ENCODE measurements at regions not wholly inside any gene's neighbourhood (a gene's known extent, or its start where the extent isn't known, plus 50 kb on each side); places are given as distances from the start of the nearest gene placed in this dataset.
"Not testable (repeated sequence)": the region's sequence is repeated elsewhere in the genome, so short reads cannot be mapped to it uniquely, and the experiment has no call there.

DNA sequence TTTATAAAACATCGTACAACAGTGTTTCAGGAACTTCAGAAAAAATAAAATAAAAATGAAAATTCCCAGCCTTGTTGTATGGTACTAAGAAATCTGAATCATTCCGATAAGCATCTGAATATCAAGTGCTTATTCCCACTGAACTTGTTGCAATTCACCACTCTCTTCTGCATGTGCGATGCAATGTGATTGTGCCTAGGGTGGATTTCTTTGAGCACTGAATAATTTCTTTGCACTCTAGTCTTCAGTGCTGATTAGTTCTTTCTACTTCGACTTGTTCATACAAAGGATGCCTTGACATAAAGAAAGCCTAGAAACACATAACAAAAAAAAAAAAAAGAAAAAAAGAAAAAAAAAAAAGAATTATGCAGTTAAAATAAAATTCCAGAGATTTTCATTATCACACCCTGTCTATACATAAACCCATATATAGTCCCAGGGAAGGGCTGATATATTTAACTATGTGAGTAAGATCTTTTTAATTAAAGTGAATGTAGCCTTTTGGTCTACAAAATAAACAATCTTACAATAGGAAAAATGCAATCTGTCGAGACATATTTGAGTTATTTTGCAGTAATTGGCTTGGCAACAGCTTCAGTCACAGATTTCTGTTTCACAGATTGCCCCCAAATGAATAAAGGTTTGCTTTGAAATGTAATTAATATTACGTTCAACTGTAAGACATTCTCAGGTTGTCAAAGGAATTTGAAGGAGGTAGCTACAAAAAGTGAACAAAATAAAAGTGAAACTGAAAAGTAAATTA is 1118.9 kb upstream of the CELF2 start:
- CTCF ChIA-PET, result no interaction called here
- POLR2A ChIA-PET, result no interaction called here

DNA sequence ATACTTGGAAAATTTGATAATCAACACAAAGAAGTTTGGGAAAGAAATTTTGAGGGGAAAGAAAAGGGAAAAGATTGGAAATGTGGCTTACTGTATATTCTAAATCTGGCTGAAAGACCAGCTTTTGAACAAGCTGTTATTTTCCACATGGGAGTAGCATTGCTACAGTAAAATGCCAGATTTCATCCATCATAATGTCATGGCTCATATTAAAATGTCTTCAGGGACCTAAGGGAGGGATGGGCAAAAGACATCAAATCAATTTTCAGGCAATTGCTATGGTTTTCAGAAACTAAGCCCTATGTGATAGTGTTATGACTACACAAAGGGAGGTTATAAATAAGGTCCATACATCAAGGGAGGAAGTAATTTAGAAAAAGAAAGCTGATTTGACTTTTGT is 1116.9 kb upstream of the CELF2 start:
- POLR2A ChIA-PET, result no interaction called here
- CTCF ChIA-PET, result no interaction called here

DNA sequence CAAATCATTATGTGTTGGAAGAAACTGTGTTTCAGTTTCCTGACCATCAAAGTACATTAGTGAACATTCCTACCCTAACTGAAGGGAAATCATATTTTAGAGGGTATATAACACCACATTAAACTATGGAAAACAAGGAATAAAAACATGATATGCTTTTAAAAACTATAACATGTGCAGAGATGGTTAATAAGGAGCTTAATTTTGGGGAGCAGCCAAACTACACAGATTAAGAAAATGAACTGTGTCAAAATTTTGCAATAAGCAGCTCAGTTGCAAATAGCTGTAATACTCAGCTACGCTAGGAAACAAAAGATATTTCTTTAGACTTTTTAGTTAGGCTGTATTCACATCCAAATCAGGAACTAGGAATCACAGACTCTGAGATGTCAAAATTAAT is 1115.7 kb upstream of the CELF2 start:
- ChIA-PET CTCF (no interaction called here), POLR2A (no interaction called here)

DNA sequence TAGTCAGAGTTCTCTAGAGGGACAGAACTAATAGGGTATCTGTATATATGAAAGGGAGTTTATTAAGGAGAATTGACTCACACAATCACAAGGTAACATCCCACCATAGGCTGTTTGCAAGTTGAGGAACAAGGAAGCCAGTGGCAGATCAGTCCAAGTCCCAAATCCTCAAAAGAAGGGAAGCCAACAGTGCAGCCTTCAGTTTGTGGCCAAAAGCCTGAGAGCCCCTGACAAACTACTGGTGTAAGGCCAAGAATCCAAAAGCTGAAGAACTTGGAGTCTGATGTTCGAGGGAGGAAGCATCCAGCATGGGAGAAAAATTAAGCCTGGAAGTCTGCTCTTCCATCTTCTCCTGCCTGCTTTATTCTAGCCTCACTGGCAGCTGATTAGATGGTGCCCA is 1107.2 kb upstream of the CELF2 start:
- ChIA-PET POLR2A (no interaction called here), CTCF (no interaction called here)

DNA sequence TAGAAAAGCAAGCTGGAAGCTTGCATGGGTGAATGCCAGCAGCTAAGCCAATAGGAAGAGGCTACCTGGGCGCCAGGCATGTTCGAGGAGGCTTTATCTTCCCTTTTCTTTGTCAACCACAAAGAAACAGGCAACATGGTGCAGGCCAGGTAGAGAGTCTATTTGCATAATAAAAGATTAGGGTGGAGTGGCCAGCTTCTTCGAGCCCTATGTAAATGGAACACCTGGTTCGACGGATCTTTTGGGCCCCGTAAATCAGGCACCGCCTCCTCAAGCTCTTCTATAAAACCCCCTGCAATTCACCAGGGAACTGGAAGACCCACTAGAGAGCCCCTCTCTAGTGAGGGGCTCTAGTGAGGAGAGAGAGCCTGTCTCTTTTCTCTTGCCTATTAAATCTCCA is 1106.2 kb upstream of the CELF2 start:
- ChIA-PET POLR2A (no interaction called here), CTCF (no interaction called here)

DNA sequence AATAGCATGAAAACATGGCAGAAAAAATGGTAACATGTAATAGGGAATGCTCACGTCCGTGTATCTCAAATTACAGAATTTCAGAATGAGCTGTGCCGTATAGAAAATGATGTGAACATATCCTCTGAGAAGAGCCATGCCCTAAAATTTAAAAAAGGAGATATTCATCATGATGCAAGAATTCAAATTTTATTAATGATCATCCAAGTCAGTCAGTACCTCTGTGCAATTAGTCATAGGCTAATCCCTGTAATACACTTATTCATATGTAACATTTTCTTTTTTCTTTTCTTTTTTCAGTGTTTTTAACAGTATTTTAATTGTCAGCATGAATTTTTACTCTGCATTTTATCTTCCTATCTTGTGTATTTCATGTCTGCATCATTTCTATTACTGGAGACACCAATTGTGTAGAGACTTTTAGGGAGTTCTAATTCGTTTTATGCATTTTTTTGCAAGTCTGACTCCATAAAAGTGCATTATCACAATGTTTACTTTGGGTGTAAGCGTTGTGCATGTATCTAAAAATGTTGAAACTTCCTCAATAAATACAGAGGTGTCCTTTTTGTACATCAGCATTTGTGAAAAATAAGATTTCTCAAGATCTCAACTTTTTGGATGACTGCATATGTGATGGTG is 1103.7 kb upstream of the CELF2 start:
- ChIA-PET POLR2A (no interaction called here), CTCF (no interaction called here)

DNA sequence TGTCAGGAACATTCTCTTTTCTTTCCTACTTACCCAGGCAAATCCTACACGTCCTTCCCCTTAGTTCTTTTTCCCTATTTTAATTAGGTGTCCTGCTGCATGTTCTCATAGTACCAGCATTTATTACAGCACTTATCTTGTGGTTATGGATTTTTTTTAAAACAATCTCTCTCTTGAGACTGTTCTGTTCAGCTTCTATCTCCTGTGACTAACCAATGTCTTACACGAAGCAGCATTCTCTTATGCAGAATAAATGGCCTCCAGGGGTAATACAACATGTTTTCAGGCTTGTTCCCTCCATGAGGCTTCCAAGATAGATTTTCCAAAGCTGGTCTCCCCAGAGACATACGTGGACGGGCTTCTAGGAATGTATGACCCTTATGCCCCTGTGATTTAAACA is 1096.1 kb upstream of the CELF2 start:
- ChIA-PET POLR2A (no interaction called here), CTCF (no interaction called here)

DNA sequence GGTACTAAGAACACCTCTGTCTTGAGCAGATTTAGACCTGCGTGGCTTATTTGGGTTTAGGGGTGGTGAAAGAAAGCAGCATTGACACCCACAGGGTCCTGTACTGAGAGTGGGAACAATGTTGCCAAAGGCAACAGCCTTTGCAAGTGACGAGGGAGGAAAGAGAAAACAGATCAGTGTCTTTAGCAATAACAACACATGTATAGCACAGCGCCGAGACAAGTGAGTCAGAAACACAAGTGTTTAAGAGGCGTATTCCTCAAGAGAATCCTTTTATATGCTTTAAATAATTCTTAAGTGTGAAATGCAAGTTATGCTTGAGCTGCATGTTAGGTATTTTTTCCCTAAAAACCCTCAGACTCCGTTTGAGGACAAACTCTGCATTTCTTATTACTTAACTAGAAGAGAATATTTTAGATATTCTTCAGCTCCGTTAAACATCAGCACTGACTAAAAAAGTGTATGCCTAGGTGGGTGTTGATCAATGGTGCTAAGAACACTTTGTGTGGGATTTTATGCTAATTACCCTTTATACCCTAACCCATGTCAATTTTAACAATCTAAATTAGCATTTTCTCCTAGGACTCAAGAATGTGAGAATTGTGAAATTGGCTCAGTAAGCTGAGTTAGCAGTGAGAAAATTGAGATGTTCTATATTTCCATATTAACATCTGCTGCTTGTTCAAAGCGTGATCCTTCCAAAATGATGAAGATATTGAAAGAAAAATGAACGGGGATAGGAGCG is 1095.4 kb upstream of the CELF2 start:
- POLR2A ChIA-PET, result no interaction called here
- CTCF ChIA-PET, result no interaction called here

DNA sequence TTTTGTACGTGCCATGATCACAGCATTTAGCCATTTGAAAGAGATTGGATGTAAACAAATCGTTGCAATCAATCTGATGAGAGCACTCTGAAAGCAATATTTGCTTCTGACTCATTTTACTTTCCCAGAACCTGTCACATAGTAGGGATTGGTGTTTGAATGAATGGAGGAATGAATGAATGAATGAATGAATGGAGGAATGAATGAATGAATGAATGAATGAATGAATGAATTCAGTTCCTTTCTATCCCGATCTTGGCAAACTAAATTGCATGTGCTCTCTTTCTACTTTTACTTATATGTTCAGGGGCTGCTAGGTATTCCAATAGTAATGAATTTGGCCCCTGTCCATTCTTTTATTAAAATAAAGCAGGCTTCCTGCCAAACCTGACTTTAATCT is 1091.7 kb upstream of the CELF2 start:
- POLR2A ChIA-PET, result no interaction called here

DNA sequence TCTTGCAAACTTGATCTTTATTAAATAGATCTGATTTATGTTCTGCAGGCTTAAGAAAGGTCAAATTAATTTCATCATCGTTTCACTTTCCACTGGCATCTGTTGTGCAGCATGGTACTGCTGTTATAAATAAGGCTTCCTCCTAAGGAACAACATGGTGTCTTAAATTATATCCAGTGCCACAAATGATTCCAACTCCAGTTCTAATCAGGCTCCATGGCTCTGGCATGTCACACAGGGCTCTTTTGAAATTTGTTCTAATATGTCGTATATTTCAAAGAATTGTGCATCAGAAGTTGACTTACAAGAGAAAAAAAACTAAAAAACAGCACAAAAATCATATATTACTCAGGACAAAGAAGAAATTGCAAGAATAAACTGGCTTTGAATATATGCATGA is 1090.8 kb upstream of the CELF2 start:
- ChIA-PET POLR2A (no interaction called here), CTCF (no interaction called here)

More for the DNA sequence above, 1091.7 kb upstream of the CELF2 start:
- CTCF ChIA-PET, result no interaction called here

DNA sequence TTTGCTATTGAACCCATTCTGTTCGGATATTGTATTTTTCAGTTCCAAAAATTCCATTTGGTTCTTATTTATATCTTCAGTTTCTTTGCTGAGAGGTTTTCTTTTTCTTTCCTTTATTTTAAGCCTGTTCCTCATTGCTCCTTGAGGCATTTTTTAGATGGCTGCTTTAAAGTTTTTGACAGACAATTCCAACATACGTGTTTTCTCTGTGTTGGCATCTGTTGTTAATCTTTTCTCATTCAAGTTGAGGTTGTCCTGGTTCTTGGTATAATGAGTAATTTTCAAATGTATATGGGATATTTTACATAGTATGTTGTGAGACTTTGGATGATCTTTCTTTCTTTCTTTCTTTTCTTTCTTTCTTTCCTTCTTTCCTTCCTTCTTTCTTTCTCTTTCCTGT is 1078.0 kb upstream of the CELF2 start:
- ChIA-PET POLR2A (no interaction called here), CTCF (no interaction called here)

DNA sequence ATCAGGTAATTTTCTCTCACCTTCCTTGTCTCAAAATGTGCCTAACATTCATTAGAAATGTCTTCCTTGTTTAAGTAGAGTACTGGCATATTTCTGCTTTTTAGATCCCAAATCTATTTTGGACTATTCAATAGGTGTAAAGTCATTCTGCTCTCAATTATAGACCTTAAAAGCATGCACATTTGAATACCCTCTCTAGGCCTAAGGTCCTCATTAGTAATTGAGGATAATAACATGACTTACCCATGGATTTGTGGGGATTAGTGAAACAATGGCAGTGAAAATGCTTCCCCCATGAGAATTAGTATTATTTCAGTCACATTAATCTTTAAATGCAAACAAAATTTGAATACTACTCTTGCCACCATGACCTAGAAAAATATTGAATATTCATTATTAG is 1073.0 kb upstream of the CELF2 start:
- CTCF ChIA-PET, result no interaction called here
- POLR2A ChIA-PET, result no interaction called here

DNA sequence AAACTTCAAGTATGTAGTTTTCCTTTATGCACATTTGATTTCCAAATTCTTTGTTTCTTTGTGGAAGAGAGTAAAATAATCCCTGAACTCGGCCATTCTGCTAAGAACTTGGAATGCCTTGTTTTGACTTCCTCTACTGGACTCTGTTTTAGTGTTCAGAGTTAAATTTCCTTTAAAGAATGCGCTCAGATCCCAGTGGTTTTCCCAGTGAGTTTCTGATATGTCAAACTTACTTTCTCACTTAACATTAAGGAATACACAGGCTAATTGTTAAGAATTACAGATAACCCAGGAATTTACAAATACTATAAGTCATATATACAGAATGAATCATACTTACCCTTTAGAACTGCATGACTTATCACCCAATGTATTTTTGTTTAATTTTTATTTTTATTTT is 1067.6 kb upstream of the CELF2 start:
- CTCF ChIA-PET, result no interaction called here
- POLR2A ChIA-PET, result no interaction called here

DNA sequence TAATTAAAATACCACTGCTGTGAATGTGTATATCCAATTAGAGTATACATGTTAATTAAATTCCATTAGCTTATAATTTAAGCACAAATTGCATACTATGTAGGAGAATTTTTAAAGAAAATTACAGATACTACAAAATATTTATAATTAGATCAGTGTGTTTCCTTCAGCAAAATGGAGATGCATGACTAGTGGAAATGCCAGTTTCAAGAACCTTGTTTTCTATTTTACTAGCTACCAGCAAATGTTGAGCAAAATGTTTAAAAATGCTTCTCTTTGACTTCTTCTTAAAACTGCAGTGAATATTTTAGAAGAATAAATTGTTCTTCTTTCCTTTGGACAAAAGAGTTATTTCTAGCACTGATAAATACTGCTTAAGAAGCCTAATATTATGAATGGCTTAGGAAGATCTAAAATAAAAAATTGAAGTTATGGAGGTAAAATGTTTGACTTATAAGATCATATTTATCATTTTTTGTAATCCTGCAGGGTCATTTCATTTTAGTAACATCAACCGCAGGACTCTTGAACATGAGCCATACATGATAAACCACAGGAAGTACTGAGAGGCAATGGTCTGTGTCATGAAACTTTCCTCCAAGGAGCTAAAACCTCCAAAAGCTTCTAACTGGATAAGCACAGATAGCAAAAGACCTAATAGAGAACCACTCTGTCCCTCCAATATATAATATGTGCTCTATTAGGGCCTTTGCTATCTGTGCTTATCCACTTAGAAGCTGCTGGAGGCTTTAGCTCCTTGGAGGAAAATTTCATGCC is 1066.0 kb upstream of the CELF2 start:
- CTCF ChIA-PET, result no interaction called here
- POLR2A ChIA-PET, result no interaction called here

DNA sequence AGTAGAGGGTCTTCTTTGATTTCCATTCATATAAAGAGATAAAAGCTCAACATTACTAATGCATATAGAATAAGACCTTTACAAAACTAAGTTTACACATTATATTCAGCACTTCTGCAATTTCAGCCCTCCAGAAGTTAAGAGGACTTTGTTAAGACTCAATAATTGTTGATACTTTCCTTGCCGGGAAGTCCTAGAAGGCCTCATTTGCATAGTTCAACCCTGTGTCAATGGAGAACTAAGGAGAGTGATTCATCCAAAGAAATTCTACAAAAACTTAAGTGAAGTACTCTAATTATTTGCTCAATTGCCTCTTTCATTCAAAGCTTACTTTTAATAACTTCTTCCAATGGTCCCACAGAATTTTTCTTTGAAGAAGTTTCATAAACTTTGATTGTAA is 1060.3 kb upstream of the CELF2 start:
- ChIA-PET CTCF (no interaction called here), POLR2A (no interaction called here)

DNA sequence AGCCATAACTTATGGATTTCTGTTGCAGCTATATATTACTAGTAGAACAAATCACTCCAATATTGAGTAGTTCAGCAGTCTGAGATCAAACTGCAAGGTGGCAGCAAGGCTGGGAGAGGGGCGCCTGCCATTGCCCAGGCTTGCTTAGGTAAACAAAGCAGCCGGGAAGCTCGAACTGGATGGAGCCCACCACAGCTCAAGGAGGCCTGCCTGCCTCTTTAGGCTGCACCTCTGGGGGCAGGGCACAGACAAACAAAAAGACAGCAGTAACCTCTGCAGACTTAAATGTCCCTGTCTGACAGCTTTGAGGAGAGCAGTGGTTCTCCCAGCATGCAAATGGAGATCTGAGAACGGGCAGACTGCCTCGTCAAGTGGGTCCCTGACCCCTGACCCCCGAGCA is 1059.8 kb upstream of the CELF2 start:
- CTCF ChIA-PET, POLR2A ChIA-PET: not testable (repeated sequence)

DNA sequence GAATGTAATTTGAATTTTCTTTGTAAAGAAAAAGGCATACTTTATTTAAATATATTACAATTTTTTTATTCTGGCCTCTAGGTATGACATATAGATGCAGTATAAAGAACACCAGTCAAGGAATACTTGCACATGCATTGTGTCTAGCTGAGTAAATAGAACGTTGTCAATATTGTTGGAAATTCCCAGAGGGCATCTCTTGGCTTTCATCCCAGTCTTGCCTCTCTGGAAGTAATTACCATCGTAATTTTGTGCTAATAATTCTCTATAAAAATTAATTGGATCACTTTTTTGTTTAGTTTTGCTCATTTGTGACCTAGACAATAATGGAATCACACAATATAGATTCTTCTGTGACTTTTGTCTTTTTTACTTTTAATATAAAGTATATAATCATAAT is 1052.3 kb upstream of the CELF2 start:
- CTCF ChIA-PET, result no interaction called here
- POLR2A ChIA-PET, result no interaction called here

DNA sequence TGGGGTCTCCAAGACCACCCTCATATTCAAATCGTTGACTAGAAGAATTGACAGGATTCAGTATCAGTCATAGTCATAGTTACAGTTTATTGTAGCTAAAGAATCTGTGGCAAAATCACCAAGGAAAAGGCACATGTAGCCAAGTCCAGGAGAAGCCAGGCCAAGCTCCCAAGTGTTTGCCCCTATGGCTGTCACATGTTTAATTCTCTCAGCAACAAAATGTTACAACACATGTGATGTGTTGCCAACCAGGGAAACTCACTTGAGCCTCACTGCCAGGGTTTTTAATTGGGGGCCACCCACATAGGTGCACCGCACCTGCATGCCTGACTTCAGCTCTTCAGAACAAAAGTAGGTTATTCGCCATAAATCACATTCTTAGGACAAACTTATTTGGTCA is 1030.9 kb upstream of the CELF2 start:
- CTCF ChIA-PET, result no interaction called here
- POLR2A ChIA-PET, result no interaction called here

DNA sequence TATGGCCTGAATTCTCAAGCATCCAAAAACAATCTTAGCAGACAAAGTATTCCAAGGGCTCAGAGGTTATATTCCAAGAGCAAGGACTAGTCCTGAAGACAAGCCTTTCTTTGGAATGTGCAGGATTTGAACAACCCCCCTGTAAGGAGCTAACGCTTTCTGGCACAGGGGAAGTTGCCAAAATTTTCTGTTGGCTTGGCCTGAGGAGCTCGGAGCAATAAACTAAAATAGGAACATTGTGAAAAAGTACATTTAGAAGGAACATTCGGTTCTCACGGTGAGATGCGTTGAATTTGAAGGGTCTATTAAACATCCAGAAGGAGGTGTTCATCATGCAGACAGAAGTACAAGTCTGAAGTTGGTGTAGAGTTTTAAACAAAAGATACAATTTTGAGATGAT is 1030.5 kb upstream of the CELF2 start:
- CTCF ChIA-PET, result no interaction called here
- POLR2A ChIA-PET, result no interaction called here

DNA sequence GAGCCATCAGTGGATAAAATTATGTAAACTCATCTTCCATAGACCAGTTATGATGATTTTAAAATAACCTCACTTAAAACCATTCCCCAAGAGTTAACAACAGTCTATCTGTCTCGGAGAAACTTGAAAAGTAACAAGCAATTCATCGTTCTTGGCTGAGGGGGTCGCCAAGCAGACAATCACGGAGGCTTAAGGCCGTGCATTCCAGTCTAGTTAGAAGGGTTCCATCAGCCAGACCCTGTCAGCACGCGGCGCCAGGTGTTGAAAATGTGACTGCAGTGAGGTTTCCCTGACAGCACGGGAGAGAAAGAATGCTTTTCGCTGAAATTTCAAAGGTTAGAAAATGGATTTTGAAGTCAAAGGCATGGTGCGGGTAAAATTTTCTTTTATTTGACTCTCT is 1025.0 kb upstream of the CELF2 start:
- ChIA-PET CTCF (no interaction called here), POLR2A (no interaction called here)

DNA sequence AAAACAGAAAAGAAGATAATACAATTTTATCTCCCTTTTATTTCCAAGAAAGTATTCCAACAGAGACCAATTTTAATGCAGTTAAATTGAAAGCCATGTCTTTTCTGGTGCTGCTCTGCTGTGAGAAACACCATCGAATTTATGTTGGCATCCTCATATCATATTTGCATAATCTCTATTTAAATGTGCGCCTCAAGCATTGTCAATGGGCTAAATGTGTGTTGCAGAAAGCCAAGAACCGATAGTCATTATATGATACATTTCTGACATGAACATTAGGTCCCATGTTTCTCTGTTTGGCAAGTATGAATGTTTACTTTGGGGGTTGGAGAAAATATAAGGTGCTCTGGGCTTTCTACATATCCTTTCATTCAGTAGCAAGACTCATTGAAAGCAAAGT is 1023.5 kb upstream of the CELF2 start:
- CTCF ChIA-PET, result no interaction called here
- POLR2A ChIA-PET, result no interaction called here
